ENCODE measurements at regions not wholly inside any gene's neighbourhood (a gene's known extent, or its start where the extent isn't known, plus 50 kb on each side); places are given as distances from the start of the nearest gene placed in this dataset.
"Not testable (repeated sequence)": the region's sequence is repeated elsewhere in the genome, so short reads cannot be mapped to it uniquely, and the experiment has no call there.

- H3K36me3 Mint-ChIP-seq = not testable (repeated sequence)
These were observed 62.3 kb upstream of the SSBP3 start for GRCh38 chr1:54468288-54469084.

GRCh38 chr1:54465351-54465811 is 59.2 kb upstream of the SSBP3 start:
- no peak for DNase-seq
- Mint-ChIP-seq H3K36me3 (no peaks in the 10 kb centered on the region), H3K4me1 (peaks cover 0 to 4% (median 0%) of the 10 kb centered on the region in 3 donors), H3K27ac (peak overlapping the region in 2 of 6 donors; percentile 5 to 86), H3K9me3 (peaks cover 0 to 2% (median 0%) of the 10 kb centered on the region in 7 donors), H3K4me3 (no peak overlapping the region), H3K27me3 (peaks cover 0 to 5% (median 0%) of the 10 kb centered on the region in 3 donors)
- ATAC-seq (ENCODE audit: low read depth in 2 of 2) = no peak

More at GRCh38 chr1:54468288-54469084, 62.3 kb upstream of the SSBP3 start:
- not testable (repeated sequence) for DNase-seq; H3K27ac Mint-ChIP-seq; H3K27me3 Mint-ChIP-seq; H3K9me3 Mint-ChIP-seq; H3K4me3 Mint-ChIP-seq; H3K4me1 Mint-ChIP-seq; ATAC-seq (ENCODE audit: low read depth in 2 of 2)

GRCh38 chr1:54464477-54465146 is 58.4 kb upstream of the SSBP3 start:
- no peaks in the 10 kb centered on the region for H3K36me3 Mint-ChIP-seq
- H3K4me3 Mint-ChIP-seq = no peak overlapping the region
- DNase-seq (no peak), ATAC-seq (ENCODE audit: low read depth in 2 of 2) (no peak)
- peaks cover 0 to 2% (median 0%) of the 10 kb centered on the region in 7 donors for H3K9me3 Mint-ChIP-seq
- peaks cover 0 to 4% (median 0%) of the 10 kb centered on the region in 3 donors for H3K4me1 Mint-ChIP-seq
- H3K27ac Mint-ChIP-seq = peak overlapping the region in 1 of 6 donors; percentile 72
- peaks cover 0 to 5% (median 0%) of the 10 kb centered on the region in 3 donors for H3K27me3 Mint-ChIP-seq

DNA sequence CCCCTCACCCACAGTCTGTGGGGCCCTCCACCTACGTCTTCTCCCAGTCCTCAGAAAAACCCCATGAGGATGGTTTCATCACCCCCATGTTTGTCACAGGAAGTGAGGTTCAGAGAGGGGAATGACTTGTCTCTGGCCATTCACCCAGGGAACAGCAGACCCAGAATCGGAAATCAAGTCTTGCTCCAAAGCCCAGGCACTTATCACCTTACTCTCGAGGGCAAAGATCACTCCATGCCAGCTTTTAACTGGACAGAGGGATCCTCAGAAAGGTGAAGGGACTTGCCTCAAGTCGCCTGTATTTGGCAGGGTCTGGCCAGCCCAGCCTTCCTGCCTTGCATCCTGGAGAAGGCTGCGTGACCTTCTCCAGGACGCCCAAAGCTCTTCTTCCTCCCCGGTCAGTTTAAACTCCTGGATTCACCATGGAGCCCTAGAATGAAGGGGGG is 57.9 kb upstream of the SSBP3 start:
- Mint-ChIP-seq H3K9me3 (peaks cover 0 to 2% (median 0%) of the 10 kb centered on the region in 7 donors), H3K4me3 (no peak overlapping the region), H3K36me3 (no peaks in the 10 kb centered on the region), H3K4me1 (peaks cover 0 to 8% (median 0%) of the 10 kb centered on the region in 3 donors), H3K27ac (no peak overlapping the region), H3K27me3 (peaks cover 0 to 5% (median 0%) of the 10 kb centered on the region in 3 donors)
- no peak for ATAC-seq (ENCODE audit: low read depth in 2 of 2)
- no peak for DNase-seq

- H3K36me3 Mint-ChIP-seq = no peaks in the 10 kb centered on the region
- H3K27me3 Mint-ChIP-seq = peaks cover 0 to 5% (median 0%) of the 10 kb centered on the region in 3 donors
- no peak for DNase-seq
- H3K4me3 Mint-ChIP-seq = no peak overlapping the region
- ATAC-seq (ENCODE audit: low read depth in 2 of 2) = no peak
- peaks cover 0 to 2% (median 0%) of the 10 kb centered on the region in 7 donors for H3K9me3 Mint-ChIP-seq
- H3K27ac Mint-ChIP-seq = peak overlapping the region in 1 of 6 donors; percentile 66
- peaks cover 0 to 9% (median 0%) of the 10 kb centered on the region in 3 donors for H3K4me1 Mint-ChIP-seq
These were observed 57.3 kb upstream of the SSBP3 start for GRCh38 chr1:54463259-54464030.

DNA sequence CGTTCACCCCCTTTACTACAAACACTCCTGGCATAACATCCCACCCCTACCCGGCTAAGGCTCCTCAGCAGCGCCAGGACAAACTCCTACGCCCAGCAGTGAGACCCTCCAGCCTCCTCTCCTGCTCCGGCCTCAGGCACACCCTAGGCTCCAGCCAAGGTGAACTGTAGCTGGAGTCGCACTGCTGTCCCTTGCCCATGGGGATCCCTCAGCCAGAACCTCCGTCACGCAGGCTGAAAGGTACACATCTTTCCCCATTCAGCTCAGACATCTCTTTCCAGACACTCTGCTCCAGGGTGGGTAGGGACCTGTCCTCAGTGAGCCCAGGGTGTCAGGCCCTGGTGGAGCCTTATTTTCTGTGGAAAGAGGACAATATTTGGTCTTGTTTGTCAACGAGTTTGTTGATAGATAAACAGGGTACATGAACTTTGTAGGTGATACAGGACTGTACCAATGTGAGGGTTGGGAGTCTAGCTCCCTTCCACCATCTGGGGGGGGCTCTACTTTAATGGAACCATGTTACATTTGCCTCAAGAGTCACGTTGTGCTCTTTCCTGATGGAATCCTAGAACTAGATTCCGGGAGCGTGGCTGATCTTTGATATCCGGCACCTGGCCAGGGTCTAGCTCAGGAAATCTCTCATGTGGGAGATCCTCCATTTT is 56.5 kb upstream of the SSBP3 start:
- Mint-ChIP-seq H3K9me3 (peaks cover 0 to 2% (median 0%) of the 10 kb centered on the region in 7 donors), H3K27ac (peak overlapping the region in 3 of 6 donors; percentile 20 to 66 (median 38)), H3K4me1 (peaks cover 0 to 12% (median 5%) of the 10 kb centered on the region in 3 donors), H3K4me3 (no peak overlapping the region), H3K36me3 (no peaks in the 10 kb centered on the region), H3K27me3 (peaks cover 0 to 5% (median 0%) of the 10 kb centered on the region in 3 donors)
- no peak for DNase-seq
- no peak for ATAC-seq (ENCODE audit: low read depth in 2 of 2)

- Mint-ChIP-seq H3K4me1 (peaks cover 0 to 12% (median 5%) of the 10 kb centered on the region in 3 donors), H3K4me3 (no peak overlapping the region), H3K36me3 (no peaks in the 10 kb centered on the region), H3K27me3 (peaks cover 0 to 10% (median 0%) of the 10 kb centered on the region in 3 donors), H3K27ac (no peak overlapping the region), H3K9me3 (peaks cover 0 to 2% (median 0%) of the 10 kb centered on the region in 7 donors)
- no peak for DNase-seq
- ATAC-seq (ENCODE audit: low read depth in 2 of 2) = no peak
These were observed 55.8 kb upstream of the SSBP3 start for GRCh38 chr1:54461731-54462596.

DNA sequence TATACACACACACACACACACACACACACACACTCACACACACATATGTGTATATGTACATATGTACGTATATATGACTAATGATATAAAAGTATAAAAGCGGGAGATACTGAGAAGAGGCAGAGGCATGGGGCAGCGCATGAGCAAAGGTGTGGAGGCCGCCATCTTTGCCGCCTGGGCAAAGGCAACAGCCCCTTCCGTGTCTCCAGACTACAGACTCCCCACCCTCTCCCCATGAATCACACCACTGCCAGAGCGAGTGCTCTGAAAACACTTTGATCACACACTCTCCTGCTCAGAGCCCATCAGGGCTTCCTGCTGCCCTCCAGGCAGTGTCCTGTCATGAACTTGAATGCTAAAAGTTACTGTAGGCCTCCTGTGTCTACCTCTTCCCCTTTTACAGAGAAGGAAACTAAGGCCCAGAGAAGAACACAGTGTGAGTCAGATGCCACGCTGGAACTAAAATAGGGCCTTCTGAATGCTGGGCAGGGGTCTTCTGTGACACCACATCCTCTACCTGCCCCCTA is 54.7 kb upstream of the SSBP3 start:
- H3K36me3 Mint-ChIP-seq = no peaks in the 10 kb centered on the region
- peaks cover 0 to 12% (median 5%) of the 10 kb centered on the region in 3 donors for H3K4me1 Mint-ChIP-seq
- no peak for ATAC-seq (ENCODE audit: low read depth in 2 of 2)
- no peak for DNase-seq
- H3K27ac Mint-ChIP-seq = peak overlapping the region in 1 of 6 donors; percentile 88
- H3K27me3 Mint-ChIP-seq = peaks cover 3 to 18% (median 4%) of the 10 kb centered on the region in 3 donors
- no peak overlapping the region for H3K4me3 Mint-ChIP-seq
- peaks cover 0 to 2% (median 0%) of the 10 kb centered on the region in 7 donors for H3K9me3 Mint-ChIP-seq

DNA sequence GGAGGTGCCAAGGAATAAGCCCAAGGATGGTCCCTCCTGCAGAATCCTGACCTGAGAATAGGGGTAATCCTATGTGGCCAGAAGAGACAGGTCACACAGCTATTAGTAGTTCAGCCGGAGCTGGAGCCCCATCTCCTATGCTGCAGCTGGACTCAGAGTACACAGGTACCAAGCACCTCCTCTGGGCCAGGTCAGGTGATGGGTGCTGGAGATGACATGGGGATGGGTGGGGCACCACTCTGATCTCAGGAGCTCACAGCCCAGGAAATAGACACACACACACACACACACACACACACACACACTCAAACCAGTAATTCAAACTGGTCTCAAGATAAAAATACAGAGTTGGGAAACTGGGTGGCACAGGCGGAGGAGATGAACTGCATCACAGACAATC is 54.2 kb upstream of the SSBP3 start:
- ATAC-seq (ENCODE audit: low read depth in 2 of 2) (no peak), DNase-seq (no peak)
- Mint-ChIP-seq H3K36me3 (no peaks in the 10 kb centered on the region), H3K27ac (no peak overlapping the region), H3K27me3 (peaks cover 5 to 21% (median 8%) of the 10 kb centered on the region in 3 donors), H3K9me3 (peaks cover 0 to 2% (median 0%) of the 10 kb centered on the region in 7 donors), H3K4me1 (peaks cover 0 to 11% (median 5%) of the 10 kb centered on the region in 3 donors), H3K4me3 (no peak overlapping the region)

DNA sequence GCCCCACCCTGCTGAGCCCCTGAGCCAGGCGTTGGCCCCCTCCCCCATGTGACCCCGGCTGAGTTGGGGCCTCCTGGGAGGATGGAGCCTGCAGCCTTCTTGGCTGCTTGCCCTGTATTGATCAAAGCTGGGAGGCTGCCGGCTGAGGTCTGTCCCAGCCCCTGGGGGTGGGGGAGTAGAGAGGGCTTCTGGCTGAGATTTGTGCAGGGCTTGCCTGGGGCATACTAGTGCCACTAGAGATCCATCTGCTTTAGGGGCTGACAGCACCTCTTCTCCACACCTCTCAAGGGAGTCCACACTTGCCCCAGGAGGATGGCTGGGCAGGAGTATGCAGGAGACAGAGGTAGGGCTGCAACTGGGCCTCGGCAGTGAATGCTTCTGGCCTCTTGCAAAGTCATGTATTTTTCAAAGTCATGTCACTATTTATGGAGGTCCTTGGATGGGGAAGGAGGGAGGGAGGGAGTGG is 53.6 kb upstream of the SSBP3 start:
- Mint-ChIP-seq H3K4me1 (peaks cover 0 to 9% (median 5%) of the 10 kb centered on the region in 3 donors), H3K9me3 (peaks cover 0 to 2% (median 0%) of the 10 kb centered on the region in 7 donors), H3K4me3 (no peak overlapping the region), H3K27me3 (peaks cover 8 to 21% (median 9%) of the 10 kb centered on the region in 3 donors), H3K36me3 (no peaks in the 10 kb centered on the region), H3K27ac (no peak overlapping the region)
- no peak for ATAC-seq (ENCODE audit: low read depth in 2 of 2)
- no peak for DNase-seq

- Mint-ChIP-seq H3K27ac (peak overlapping the region in 1 of 6 donors; percentile 12), H3K9me3 (peaks cover 0 to 2% (median 0%) of the 10 kb centered on the region in 7 donors), H3K4me1 (peaks cover 0 to 9% (median 5%) of the 10 kb centered on the region in 3 donors), H3K36me3 (no peaks in the 10 kb centered on the region), H3K27me3 (peaks cover 8 to 21% (median 9%) of the 10 kb centered on the region in 3 donors), H3K4me3 (no peak overlapping the region)
- DNase-seq = no peak
- no peak for ATAC-seq (ENCODE audit: low read depth in 2 of 2)
These were observed 52.9 kb upstream of the SSBP3 start for GRCh38 chr1:54459140-54459539.
